Hepatocyte (in vitro differentiated cells): ENCODE measurements at regions not wholly inside any gene's neighbourhood (a gene's known extent, or its start where the extent isn't known, plus 50 kb on each side); places are given as distances from the start of the nearest gene placed in this dataset.

Experiments
- EZH2 ChIP-seq: fragments of 200-600 bp; sonication (generic); IDR thresholded peaks from 2 replicates; pipeline ENCODE4 v1.6.1; 2016; ENCODE audit warnings: antibody characterized with exemption, mild to moderate bottlenecking, borderline replicate concordance
- TF ChIP-seq, protein P1 (sequence below): fragments of 200-600 bp; sonication (generic); IDR thresholded peaks from 2 replicates; pipeline ENCODE4 v1.5.1; 2016; ENCODE audit warnings: antibody characterized with exemption, mild to moderate bottlenecking; ENCODE audit not compliant: poor library complexity

- TF ChIP-seq, protein P1, sequence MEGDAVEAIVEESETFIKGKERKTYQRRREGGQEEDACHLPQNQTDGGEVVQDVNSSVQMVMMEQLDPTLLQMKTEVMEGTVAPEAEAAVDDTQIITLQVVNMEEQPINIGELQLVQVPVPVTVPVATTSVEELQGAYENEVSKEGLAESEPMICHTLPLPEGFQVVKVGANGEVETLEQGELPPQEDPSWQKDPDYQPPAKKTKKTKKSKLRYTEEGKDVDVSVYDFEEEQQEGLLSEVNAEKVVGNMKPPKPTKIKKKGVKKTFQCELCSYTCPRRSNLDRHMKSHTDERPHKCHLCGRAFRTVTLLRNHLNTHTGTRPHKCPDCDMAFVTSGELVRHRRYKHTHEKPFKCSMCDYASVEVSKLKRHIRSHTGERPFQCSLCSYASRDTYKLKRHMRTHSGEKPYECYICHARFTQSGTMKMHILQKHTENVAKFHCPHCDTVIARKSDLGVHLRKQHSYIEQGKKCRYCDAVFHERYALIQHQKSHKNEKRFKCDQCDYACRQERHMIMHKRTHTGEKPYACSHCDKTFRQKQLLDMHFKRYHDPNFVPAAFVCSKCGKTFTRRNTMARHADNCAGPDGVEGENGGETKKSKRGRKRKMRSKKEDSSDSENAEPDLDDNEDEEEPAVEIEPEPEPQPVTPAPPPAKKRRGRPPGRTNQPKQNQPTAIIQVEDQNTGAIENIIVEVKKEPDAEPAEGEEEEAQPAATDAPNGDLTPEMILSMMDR: no peak
- TF ChIP-seq EZH2: no peak
Observed at GRCh38 chr2:149815941-149816340, 228.4 kb upstream of the MMADHC start.
